ENCODE measurements at regions not wholly inside any gene's neighbourhood (a gene's known extent, or its start where the extent isn't known, plus 50 kb on each side); places are given as distances from the start of the nearest gene placed in this dataset.

DNA sequence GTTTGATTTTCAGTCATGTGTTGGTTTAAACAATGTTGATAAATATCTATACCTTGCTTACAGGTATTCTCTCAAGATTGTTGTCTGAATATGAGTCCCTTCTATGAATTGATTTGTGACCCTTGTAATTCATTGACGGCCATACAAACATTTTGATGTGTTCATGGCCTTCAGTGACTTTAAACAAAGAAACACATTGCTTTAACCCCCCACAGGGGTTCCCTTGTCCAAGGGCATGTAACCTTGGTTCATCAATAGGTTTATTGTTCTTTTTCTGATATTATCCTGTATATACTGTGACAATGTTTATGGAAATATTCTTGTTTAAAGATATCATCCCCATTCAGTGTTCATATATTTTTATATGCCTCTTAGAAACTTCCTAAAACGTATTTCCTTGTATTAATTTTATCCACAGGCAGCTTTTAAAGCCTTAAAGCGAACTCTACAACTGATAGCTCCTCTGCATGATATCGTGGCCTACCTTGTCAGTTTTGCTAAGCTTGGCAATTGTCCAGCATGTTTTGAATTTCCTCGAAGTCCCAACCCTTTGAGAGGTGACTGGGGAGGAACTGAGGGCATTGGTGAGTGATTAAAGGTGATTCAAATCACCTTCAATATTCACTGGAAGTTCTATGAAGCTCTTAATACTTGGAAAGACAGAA, 87.0 kb downstream of the CD164 start:
- no peak for DNase-seq (ENCODE audit: low read depth in 2 of 2)

DNA sequence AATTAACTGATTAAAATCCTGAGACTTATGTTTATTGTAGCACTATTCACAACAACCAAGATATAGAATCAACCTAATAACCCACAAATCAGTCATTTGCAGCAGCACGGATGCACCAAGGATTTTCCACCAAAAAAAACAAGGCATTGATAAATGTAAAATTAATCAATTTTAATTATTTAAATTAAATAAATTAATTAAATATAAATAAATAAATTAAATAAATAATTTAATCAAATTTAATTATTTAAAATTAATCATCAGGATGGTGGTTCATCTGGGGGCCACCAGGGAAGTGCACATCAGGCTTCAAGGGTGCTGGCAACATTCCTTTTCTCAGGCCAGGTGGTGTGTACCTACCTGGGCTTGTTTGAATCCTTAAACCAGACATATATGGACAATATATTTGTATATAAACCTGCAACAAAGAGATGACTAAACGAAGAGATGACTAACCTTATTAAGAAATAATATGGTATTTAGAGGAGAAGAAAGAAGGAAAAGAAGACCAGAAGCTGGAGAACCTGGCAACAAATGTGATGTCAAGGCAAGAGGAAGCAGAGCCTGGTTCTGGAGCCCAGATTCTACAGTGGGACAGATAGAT, 89.2 kb downstream of the CD164 start:
- no peak for DNase-seq (ENCODE audit: low read depth in 2 of 2)

DNA sequence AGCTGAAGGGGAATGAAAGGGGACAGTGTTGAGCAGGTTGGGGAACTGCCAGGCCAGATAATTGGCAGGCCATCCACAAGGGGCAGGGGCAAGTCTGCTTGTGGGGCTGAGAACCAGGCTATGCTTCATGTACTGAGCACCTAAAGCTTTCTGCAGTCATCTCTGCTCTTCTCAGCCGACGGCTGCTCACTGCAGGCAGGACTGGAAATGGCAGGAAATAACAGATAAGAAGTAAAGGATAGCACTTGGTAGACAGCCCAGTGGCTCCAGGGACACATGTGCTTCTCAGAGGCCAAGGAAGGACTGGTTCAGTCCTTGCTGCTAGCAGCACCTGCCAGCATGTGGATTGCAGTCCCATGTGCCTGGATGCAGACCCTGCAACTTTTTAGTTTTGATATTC, 89.8 kb downstream of the CD164 start:
- no peak for DNase-seq (ENCODE audit: low read depth in 2 of 2)

DNA sequence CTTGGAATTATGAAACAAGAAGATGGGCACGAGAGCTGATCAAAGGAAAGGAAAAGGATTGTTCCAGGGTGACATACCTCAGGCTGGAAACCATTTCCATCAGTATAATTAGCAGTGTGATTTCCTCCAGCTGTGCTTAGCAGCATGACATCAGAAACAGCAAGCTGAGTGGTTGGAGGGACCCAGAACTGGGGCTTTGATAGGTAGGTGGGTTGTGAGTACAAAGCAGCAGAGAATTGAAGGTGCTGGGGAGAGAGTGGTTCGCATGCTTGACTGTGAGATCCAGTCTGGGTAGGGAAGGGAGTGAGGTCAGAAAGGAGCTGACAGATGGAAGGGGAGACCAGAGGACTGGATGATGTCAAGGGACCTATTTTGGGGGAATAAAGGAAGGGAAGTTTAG, 90.4 kb downstream of the CD164 start:
- DNase-seq (ENCODE audit: low read depth in 2 of 2) = no peak

DNA sequence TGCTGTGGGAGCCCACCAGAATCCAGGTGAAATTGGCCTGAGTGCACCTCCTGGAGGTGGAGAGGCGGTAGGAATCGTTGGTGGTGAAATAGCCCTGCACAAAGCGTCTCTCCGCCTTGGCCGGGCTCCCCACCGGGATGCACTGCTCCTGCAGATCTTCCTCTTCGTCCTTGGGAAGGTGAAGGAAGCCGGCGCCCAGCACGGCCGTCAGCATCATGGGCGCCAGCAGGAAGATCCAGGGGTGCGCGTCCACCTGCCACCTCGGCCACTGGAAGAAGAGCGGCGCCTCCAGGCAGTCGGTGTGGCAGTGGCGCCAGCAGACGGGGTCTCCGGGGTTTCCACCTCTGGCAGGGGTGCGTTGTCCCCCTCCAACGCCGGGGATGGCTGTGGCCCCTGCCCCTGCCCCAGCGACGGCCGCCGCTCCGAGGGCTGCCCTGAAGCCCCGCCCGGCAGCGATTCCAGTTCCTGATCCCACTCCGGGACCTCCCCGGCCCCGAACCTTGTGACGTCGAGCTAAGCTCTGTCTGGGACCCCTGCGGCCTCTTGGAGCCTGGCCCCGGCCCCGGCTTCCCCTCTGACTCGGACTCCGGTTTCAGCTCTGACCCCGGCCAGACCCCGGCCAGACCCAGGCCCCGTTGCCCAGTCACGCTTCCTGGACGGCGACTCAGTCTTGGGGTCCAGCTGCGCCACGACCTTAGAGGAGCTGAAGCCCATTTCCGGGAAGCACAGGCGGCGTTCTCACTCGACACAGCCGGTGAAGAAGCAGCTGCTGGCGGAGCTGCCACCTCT, 91.9 kb downstream of the CD164 start:
- peak in 1 of 2 donors; percentile 7 for DNase-seq (ENCODE audit: low read depth in 2 of 2)

DNA sequence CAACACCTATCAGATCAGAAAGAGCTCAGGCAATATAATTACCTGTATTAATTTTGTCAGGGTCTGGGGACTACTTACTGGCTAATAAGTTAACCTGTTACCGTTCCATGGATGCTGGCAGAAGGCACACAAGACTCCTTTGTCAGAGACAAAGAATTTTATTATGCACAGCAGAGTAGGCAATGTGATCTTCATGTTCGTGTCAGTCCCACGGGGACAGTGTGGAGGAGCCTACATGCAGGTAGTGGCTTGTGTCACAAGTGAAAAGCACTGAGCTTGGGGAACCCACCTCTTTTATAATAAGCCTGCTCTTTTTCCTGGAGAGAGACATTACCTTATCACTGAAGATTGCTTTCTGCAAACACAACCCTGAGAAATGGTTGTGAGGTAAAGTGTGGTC, 96.9 kb downstream of the CD164 start:
- DNase-seq (ENCODE audit: low read depth in 2 of 2) = no peak

DNA sequence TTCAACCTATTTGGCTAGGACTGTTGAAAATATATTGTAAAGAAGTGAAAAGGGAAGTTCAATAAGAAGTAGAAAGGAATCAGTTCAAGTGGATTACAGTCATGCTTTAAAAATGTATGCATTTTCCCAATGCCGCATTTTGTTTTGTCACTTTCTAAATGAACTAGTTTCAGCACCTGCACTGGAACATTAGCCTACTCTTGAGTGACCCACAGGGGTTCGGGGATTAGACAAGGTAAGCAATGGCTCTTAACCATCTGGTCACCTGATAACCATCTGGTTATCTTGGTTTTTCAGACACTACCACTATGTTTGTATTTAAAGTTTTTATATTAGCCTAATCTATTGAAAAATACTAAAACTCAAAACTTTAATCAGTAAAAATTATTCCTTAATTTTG, 97.6 kb downstream of the CD164 start:
- DNase-seq (ENCODE audit: low read depth in 2 of 2) = no peak

DNA sequence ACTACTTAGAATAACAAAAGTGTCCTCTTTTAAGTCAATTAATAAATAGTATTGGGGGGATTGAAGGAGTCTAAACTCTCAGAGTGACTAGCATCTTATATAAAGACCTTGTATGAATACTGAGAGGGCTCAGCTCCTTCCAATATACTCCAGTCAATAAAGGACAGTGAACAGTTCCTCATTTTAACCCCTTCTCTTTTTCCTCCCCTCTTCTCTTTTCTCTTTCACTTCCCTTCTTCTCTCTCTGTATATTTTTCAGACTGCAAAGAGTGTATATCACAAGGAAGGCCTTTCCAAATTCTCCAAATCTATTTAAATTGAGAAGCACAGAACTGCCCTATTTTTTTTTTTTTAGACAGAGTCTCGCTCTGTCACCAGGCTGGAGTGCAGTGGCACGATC, 99.5 kb downstream of the CD164 start:
- DNase-seq (ENCODE audit: low read depth in 2 of 2) = no peak

DNA sequence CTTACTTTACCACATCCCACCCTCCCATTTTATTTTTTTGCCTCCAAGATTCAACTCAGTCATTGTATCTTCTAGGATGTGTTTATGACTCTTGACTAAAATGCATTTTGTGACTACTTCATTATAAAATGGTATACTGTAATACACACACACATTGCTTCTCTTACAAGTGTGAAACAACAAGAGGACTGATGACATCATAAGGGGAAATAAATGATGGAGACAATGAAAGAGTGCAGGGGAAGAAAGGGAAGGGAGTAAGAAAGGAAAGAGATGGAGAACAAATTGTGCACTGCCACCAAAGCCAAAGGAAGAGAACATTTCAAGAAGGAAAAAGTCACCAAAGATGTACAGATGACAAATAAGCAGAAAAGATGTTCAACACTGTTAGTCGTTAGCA, 102.6 kb downstream of the CD164 start:
- no peak for DNase-seq (ENCODE audit: low read depth in 2 of 2)

DNA sequence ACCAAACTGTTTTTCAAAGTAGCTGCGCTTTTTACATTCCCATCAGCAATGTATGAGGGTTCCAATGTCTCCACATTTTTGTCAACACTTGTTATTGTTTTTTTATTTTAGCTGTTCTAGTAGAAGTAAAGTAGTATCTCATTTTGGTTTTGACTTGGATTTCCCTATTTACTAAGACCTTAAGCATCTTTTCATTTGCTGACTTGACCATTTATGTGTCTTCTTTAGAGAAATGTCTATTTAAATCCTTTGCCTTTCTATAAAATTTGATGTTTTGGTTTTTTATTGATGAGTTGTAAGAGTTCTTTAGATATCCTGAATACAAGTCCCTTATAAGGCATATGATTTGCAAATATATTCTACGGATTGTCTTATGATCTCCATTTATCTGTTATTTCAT, 110.6 kb downstream of the CD164 start:
- no peak for DNase-seq (ENCODE audit: low read depth in 2 of 2)

DNA sequence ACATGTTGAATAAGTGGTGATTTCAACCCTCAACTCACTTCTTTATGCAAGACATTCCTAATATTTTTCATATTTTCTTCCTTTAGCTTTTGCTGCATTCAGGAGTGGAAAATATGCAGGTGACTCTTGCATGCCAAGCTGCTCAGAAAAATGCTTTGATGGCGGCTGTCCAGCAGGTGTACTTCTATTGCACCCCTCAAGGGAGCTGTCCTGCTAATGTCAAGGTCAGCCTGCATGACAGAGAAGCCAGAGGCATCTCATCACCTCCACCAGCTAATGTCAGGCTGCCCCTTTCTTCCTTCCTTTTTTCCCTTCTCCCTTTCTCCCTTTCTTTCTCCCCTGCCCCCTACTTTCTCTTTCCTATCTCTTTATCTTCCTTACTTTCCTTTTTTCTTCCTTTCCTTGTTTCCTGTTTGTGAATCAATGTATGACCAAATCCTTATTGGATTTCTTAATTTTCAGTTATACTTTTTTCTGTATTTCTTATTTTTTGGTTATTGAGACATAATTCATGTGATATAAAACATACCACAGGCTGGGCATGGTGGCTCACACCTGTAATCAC, 112.2 kb downstream of the CD164 start:
- no peak for DNase-seq (ENCODE audit: low read depth in 2 of 2)

DNA sequence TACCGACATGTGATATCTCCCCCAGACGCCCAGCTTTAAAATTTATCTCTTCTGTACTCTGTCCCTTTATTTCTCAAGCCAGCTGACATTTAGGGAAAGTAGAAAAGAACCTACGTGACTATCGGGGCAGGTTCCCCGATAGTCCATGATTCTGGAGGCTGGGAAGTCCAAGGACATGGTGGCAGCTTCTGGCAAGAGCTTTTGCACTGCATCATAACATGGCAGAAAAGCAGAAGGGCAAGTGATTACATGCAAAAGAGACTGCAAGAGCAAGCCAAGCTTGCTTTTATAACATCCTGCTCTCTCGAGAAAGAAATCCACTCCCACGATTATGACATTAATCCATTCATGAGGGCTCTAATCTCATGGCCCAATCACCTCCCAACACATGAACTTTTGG, 113.2 kb downstream of the CD164 start:
- no peak for DNase-seq (ENCODE audit: low read depth in 2 of 2)

DNA sequence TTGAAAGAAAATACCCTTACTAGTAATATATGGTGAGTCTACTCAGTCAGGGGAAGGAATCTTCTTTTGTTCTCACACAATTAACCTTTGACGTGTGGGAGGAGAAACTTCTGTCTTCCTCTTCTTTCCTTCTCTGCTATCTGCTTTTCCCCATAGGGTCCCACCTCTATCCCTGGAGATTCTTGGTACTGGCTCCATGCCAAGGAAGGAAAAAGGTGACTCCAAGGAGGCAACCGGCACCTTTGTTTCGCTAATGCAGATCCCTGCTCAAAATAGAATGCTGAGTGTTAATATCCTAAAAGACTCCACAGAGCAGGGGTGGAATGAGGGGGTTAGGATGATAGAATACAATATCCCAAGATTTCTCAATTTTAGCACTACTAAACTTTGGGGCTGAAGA, 116.7 kb downstream of the CD164 start:
- DNase-seq (ENCODE audit: low read depth in 2 of 2) = no peak

DNA sequence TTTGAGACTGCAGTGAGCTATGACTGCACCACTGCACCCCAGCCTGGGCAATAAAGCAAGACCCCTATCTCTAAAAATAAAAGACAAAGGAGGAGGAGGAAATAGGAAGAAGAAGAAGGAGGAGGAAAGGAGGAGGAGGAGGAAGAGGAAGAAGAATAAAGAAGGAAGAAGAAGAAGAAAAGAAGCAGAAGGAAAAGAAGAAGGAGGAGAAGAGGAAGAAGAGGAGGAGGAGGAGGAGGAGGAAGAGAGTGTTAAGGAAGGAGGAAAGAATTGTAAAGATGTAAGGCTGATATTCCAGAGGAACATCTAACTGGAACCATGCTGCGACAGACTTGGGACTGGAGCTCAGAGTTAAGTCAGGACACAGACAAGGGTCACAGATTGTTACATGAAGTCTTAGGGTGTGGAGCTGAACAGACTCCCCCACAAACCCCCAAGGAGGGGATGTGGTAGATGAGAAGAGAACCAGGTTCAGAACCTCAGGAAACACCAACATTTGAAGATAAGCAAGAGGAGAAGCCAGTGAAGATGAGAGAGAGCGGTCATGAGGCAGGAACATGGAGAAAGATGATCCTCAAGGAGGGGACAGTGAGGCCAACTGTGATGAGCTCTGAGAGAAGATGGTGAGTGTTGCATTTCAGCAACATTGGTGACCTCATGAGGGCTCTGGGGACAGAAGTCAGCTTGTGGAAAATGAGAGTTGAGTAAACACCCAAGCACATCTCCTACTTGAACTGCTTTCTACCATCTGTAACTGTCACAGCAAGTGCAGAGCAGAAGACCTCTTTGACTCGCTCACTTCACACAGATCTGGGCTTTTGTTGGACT, 118.2 kb downstream of the CD164 start:
- no peak for DNase-seq (ENCODE audit: low read depth in 2 of 2)

DNA sequence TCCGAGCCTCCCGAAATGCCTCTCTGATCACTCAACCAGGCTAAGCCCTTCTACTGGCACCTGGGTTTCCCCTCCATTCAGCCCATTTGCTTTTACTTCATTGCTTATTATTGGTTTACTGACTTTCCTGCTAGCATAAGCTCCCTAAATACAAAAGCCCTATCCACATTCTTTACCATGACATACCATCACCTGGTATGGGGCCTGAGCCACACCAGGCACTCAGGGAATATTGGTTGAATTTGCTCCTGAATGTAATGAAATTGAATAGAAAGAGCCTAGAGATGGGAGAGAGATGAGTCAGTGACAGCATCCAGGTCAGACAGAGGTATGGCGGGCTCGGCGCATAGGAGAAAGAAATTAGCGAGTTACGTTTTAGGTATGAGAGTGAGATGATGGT, 120.0 kb downstream of the CD164 start:
- no peak for DNase-seq (ENCODE audit: low read depth in 2 of 2)

DNA sequence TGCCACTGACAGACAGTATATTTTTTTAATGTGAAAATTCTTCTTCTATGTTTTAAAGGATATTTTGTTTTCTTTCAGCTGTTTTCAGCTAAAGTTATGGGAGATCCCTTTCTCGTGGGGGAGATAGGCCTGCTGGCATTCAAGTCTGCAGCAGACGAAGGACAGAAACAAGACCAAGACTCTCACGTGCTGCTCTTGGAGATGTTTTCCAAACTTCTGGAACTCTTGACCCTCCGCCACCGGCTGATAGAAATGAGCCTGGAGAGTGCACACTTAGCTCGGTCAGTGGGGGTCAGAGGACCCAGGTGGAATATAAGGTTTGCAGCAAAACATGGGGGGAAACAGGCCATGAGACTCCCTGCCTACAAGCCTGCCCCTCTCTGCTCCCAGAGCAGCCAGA, 120.5 kb downstream of the CD164 start:
- DNase-seq (ENCODE audit: low read depth in 2 of 2) = no peak

DNA sequence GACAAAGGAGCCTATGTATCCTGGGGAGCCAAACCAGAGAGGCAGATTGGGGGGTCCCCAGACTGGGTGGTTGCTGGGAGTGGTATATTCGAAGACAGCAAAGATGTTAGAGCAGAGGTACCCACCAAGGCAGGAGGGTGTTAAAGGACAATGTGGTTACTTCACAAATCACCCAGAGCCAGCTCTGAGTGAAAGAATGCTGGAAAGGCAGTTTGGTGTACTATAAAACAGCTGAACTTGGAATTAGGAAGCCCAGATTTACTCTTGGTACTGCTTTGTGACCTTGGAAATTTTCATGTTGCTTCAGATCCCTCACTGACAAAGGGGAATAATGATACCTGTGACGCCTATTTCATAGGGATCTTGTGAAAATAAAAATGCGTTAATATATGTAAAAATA, 121.6 kb downstream of the CD164 start:
- DNase-seq (ENCODE audit: low read depth in 2 of 2) = no peak

DNA sequence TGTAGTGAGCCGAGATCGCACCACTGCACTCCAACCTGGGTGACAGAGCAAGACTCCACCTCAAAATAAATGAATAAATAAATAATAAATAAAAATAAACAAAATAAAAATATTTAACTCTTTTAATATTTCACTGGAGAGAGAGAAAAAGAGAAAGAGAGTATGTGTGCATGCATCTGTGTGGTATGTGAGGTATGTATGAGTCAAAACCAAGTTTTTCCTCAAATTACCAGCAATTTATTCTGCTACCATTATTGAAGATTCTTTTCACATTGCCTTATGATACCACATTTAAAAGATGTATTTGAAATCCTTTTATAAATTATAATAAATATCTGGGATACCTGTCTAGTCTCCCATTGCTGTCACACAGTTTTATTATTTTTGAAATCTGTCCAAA, 122.1 kb downstream of the CD164 start:
- DNase-seq (ENCODE audit: low read depth in 2 of 2) = no peak

DNA sequence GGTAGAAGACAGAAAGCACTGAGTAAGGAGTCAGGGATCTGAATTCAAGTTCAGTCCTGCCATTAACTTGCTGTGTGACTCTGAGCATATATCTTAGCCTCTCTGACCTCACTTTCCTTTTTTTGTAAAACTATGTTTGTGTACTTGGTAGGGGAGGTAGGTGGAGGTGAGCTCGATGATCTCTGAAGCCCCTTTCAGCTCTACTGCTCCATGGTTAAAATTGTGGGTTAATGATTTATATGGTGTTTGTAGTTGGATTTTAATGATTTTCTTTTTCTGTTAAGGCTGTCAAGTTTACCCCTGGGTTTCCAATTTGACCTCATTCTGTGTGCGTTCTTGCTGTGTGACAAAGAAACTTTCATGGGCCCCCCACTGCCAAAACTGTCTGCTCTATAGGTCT, 124.1 kb downstream of the CD164 start:
- no peak for DNase-seq (ENCODE audit: low read depth in 2 of 2)

DNA sequence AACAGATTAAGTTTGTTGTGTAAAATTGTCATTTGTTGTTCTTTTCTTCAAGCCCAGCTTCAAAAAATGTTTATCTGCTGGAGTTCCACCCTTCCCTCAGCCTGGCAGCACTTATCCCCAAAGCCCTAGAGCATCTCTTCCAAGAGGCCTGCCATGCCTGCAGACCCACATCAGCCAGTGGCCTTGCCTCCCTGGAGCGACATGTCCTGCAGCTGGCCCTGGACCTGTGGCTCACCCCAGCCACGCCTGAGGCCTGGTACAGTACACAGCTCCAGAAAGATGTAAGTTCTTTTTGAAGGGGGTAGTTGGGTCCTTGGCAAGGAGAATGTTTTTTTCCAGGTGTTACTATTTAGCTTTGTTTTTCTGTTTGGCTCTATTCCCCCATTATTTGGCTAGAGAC, 124.8 kb downstream of the CD164 start:
- DNase-seq (ENCODE audit: low read depth in 2 of 2) = no peak

DNA sequence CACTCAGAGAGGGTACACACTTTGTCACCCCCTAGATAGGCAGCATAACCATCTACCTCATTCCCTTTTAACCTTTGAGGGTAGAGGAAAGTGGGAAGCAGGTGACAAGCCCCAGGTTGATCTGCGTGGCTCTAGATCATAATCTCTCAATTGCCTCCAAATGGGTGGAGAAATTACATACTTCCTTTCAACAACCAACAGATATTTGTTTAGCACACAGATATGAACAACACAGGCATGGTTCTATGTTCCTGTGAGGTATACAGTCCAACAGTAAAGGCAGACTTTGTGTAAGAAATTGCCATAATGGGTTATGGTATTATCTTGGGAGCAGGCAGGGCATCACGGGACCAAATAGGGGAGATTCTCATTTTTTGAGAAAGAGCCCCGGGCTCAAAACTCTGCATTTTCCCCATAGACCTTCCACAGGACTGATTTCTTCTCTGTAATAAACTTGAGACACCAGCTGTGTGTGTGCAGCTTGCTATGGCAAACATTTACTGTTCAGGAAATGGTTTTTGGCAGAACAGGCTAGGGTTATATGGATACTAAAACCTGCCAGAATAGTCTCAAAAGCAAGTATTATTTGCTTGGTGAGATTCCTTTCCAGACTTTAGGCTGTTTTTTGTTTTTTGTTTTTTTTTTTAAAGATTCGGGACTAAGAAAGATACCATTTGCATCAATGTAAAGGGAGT, 126.2 kb downstream of the CD164 start:
- DNase-seq (ENCODE audit: low read depth in 2 of 2) = no peak

All from lung microvascular endothelial cell (primary cell).